NCI-H510A (cell line): ENCODE measurements at regions not wholly inside any gene's neighbourhood (a gene's known extent, or its start where the extent isn't known, plus 50 kb on each side); places are given as distances from the start of the nearest gene placed in this dataset.

Source experiments
- DNase-seq: peaks from one replicate; lab custom pipeline; 2025; lab: John Stamatoyannopoulos, UW

DNA sequence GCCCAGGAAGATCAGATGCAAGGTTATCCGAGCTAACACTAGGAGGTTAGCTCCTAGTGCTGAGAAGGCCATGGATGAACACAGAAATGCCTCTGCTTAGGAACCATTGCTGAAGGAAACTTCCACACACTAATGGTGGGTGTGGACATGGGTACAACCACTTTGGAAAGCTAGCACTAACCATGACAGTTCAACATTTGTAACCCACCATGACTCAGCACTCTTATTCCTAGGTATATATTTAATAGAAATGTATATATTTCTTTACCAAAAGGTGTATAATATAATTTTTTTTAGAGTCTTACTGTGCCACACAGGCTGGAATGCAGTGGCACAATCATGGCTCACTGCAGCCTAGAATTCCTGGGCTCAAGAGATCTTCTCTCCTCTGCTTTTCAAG lies 85.3 kb upstream of the BTBD3 start:
- DNase-seq: no peak

DNA sequence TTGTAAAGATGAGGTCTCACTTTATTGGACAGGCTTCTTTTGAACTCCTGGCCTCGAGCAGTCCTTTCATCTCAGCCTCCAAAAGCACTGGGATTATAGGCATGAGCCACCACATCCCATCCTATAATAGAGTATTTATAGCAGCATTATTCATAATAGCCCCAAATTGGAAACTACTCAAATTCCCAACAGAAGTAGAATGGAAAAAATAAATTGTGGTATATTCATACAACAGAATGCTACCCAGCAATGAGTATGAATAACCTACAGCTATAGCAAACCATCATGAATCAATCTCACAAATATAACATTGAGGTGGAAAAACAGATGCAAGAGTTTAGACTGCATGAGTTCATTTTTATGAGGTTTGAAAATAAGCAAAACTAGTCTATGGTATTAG lies 84.8 kb upstream of the BTBD3 start:
- no peak for DNase-seq

- no peak for DNase-seq
These were observed 83.9 kb upstream of the BTBD3 start for GRCh38 chr20:11833825-11834224.

DNA sequence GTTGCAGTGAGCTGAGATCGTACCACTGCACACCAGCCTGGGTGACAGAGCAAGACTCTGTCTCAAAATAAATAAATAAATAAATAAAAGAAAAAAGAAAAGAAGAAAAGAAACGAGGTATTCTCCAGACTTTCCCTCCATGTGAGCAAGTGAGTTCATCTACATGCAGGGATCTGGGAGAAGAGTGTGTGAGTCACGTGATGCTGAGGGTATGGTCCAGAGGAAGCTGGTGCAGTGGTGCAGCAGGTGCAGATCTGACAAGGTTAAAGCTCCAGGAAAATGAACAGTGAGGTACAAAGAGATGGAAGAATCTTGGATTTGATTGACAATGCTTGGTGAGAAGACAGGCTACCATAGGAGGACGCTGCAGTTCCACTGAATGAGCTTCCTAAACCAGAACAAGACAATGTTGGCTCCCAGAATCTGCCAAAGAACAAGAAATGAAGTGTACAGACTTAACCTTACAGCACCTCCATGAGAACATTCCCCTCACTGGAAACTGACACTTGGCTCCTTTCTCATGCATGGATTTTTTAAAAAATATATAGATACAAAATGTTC lies 79.5 kb upstream of the BTBD3 start:
- no peak for DNase-seq

GRCh38 chr20:11841972-11842461 lies 75.7 kb upstream of the BTBD3 start:
- DNase-seq: no peak

DNA sequence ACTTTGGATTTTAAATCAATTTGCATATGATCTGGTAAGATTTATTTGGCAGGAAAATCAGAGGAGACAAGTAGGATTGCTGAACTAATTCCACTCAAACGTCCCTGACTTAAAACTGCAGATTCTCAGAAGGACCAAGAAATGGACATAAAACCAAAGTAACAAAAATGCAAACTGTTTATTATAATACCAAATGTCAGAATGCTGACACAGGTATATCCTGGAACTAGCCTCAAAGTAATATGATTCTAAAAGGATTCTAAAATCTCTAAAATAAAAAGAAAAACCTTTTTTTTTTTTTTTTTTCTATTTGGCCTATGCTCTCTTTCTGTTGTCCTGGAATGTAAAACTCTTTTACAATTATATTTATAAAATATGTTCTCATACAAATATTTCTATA lies 74.4 kb upstream of the BTBD3 start:
- no peak for DNase-seq

GRCh38 chr20:11844691-11845090 lies 73.0 kb upstream of the BTBD3 start:
- no peak for DNase-seq

DNA sequence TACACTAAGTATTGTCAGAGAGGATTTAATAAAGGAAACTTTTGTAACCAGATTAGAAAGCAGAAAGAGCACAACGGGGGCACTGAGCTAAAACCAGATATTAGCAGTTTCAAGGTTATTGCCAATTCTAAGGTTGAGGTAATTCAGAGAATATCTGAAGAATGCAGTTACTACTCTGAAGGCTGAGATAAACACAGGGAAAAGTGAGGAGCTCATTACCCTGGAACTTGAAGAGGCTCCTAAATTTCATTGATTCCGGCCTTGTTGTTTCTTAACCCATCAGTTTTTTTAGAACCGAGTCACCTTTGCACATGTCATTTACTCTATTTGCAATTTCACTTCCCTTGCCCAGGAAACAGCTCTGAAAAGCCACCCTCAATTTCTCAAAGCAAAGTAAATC lies 72.4 kb upstream of the BTBD3 start:
- DNase-seq: no peak

DNA sequence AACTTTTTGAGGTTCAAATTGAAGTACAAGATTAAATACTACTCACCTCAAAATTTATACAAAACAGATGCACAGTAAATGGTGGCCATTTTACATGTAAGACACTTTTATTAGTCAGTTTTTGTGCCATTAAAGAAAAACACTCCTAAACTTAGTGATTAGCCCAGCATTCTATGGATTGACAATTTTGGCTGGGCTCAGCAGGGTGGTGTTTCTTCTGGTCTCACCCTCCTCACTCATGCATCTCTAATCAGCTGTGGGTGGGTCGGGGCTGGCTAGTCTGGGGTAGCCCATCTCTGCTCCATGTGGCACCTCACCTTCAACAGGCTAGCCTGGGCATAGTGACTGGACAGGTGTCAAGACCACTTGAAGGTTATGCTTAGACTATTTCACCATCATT lies 71.6 kb upstream of the BTBD3 start:
- DNase-seq: no peak

GRCh38 chr20:11847827-11848226 lies 69.9 kb upstream of the BTBD3 start:
- DNase-seq: no peak

DNA sequence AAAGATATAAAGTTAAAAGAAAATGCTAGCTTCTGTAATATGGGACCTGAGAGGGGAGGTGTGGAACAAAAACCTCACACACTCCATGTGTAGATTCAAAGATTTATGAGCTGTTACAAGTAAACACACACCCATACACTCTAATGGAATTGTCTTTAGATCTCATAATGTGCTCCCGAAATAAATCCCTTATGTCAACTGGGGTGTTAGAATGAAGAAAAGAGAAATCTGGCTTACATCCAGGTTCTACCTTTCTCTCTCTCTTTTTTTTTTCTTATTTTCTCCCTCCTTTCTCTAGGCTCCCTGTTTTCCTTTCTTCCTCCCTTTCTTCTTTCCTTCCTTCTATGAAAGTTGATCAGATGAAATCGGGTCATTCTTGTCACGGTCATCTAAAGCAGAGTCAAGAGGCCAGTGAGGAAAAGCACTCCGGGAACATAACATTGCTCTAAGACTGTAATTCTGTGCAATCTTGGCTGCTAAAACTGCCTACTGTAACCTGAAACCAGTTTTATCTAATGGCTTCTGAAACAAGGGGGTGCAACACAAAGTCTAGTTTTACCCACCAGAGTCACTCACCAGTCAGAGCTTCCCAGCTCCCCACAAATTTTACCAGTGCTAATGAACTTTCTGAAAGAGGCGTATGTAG lies 68.3 kb upstream of the BTBD3 start:
- no peak for DNase-seq

DNA sequence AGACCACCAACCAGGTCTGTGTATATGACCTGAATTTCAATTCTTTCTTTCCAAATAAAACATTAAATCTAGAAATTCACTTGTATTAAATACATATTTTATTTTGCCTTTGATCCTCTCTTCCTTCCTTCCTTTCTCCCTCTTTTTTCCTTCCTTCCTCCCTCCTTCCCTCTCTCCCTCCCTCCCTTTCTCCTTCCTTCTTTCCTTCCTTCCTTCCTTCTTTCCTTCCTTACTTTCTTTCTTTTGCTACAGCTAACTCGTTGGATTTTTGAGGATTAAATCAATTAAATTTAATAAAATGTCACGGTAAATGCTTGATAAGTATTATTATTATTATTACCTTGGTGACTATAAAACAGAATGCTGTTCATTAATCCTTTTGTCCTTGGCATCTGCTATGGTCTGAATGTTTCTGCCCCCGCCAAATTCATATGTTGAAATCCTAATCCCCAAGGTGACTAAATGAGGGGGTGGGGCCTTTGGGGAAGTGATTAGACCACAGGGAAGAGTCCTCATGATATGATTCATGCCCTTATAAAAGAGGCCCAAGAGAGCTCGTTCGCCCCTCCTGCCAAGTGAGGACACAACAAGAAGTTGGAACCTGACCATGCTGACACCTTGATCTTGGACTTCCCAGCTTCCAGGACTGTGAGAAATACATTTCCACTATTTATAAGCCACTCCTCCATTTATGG lies 67.6 kb upstream of the BTBD3 start:
- no peak for DNase-seq

DNA sequence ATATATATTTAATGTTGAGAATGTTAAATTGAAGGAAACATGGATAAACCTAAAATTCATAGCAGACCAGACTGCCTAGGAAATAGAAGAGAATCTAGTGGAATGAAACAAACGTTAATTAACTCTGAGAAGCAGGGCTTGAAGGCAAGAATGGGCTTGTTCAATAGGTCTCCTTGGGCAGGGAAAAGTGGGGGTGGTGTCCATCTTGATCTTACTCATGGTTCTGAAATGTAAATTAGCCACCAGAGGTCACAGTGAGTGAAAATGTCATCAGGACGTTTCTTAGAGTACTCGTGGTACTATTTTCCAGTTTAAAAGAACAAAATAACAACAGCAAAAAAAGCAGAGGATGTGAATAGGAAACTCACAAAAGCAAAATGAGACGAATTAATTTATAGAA lies 66.8 kb upstream of the BTBD3 start:
- no peak for DNase-seq

DNA sequence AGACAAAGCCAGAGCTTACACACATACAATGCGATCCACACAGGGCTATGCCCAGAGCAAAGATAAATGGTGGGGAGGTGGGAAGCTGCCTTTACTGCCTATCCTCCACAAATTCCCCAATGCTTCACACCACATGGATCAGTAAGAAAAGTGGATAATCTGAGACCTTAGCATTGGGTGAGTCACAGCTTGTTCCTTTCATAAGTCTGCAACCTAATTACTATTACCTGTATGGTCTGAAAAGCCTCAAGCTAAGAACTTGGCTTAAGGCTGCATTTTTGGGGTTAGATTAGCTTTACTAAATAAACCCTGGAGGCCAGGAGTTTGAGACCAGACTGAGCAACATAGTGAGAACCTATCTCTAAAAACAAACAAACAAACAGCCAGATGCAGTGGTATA lies 66.0 kb upstream of the BTBD3 start:
- DNase-seq: no peak

GRCh38 chr20:11852189-11852588 lies 65.5 kb upstream of the BTBD3 start:
- no peak for DNase-seq

DNA sequence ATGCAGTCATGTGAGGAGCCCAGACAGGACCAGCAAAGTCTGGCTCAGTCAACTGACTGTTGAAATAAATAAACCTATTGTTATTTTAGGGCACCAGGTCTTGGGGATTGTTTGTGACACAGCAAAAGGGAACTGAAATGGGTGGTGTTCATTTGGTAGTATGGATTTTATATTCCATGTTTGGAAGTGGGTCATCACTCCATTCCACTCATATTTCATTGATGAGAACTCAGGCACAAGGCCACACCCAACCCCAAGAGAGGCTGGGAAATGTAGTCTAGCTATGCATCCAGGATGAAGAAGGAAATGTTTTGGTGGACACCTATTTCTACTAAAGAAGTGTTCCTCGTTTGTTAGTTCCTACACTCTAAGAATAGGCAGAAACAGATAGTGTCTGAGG lies 64.9 kb upstream of the BTBD3 start:
- DNase-seq: no peak

- DNase-seq: no peak
These were observed 64.3 kb upstream of the BTBD3 start for GRCh38 chr20:11853359-11853758.

DNA sequence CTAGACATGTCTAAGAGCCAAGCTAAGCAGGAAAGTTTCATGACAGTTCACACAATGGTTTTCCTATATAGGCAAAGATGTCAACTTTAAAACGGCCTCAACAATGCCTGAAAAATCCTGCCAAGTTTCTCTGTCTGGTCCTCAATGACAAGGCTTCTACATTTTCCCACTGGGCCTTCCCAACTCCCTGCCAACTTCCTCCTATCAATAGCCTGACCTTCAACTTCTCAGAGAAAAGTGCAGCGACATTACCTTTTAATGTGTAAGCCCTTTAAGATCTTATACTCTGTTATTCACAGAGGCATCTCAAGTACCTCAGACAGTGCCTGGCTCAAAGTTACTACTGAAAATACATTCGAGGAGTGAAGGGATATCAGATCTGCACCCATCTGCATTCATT lies 56.2 kb upstream of the BTBD3 start:
- DNase-seq: no peak

- no peak for DNase-seq
These were observed 50.3 kb upstream of the BTBD3 start for GRCh38 chr20:11867291-11867919.
